ENCODE measurements at regions not wholly inside any gene's neighbourhood (a gene's known extent, or its start where the extent isn't known, plus 50 kb on each side); places are given as distances from the start of the nearest gene placed in this dataset.

- DNase-seq (ENCODE audit: low read depth), result no peak
Observed at GRCh38 chr14:94682736-94683135, 70.5 kb downstream of the SERPINA3 start.

- no peak for DNase-seq (ENCODE audit: low read depth)
Observed at GRCh38 chr14:94682061-94682516, 69.9 kb downstream of the SERPINA3 start.

GRCh38 chr14:94681300-94682060, 69.3 kb downstream of the SERPINA3 start:
- no peak for DNase-seq (ENCODE audit: low read depth)

GRCh38 chr14:94680862-94681288, 68.7 kb downstream of the SERPINA3 start:
- no peak for DNase-seq (ENCODE audit: low read depth)

- no peak for DNase-seq (ENCODE audit: low read depth)
Observed at GRCh38 chr14:94679937-94680861, 68.0 kb downstream of the SERPINA3 start.

GRCh38 chr14:94679106-94679810, 67.1 kb downstream of the SERPINA3 start:
- no peak for DNase-seq (ENCODE audit: low read depth)

- no peak for DNase-seq (ENCODE audit: low read depth)
Observed at GRCh38 chr14:94677747-94678146, 65.6 kb downstream of the SERPINA3 start.

GRCh38 chr14:94677213-94677612, 65.0 kb downstream of the SERPINA3 start:
- DNase-seq (ENCODE audit: low read depth), result no peak

- no peak for DNase-seq (ENCODE audit: low read depth)
Observed at GRCh38 chr14:94676495-94677185, 64.4 kb downstream of the SERPINA3 start.

GRCh38 chr14:94675036-94675435, 62.8 kb downstream of the SERPINA3 start:
- no peak for DNase-seq (ENCODE audit: low read depth)

GRCh38 chr14:94673781-94674231, 61.6 kb downstream of the SERPINA3 start:
- DNase-seq (ENCODE audit: low read depth), result no peak

All from stimulated activated CD8-positive, alpha-beta memory T cell treated with anti-CD3 and anti-CD28 coated beads, Interleukin-7, amount 100 ng/mL, for 24 hours (primary cell).